ENCODE measurements at regions not wholly inside any gene's neighbourhood (a gene's known extent, or its start where the extent isn't known, plus 50 kb on each side); places are given as distances from the start of the nearest gene placed in this dataset.
"Not testable (repeated sequence)": the region's sequence is repeated elsewhere in the genome, so short reads cannot be mapped to it uniquely, and the experiment has no call there.

- Histone ChIP-seq H3K9me3 (ENCODE audit: control insufficient read depth in 2 of 2, low read length in 2 of 2) (no peaks in the 10 kb centered on the region), H3K4me3 (ENCODE audit: low read depth, low read length) (no peak overlapping the region), H3K27me3 (ENCODE audit: control insufficient read depth, insufficient read depth, low read length) (no peaks in the 10 kb centered on the region), H3K4me1 (ENCODE audit: control insufficient read depth, insufficient read depth, low read length, poor library complexity, severe bottlenecking) (no peaks in the 10 kb centered on the region), H3K36me3 (ENCODE audit: control insufficient read depth, insufficient read depth, low read length) (no peaks in the 10 kb centered on the region), H3K27ac (ENCODE audit: insufficient read depth, low read length, poor library complexity, severe bottlenecking) (no peak overlapping the region)
- Mint-ChIP-seq H3K4me1 (no peaks in the 10 kb centered on the region), H3K4me3 (no peak overlapping the region), H3K27me3 (no peaks in the 10 kb centered on the region), H3K27ac (no peak overlapping the region), H3K36me3 (no peaks in the 10 kb centered on the region), H3K9me3 (peaks cover 0 to 3% (median 0%) of the 10 kb centered on the region in 7 donors)
- ATAC-seq (ENCODE audit: low read depth in 2 of 2) (no peak), DNase-seq (no peak)
Observed at GRCh38 chr5:124963236-124963919, 216.9 kb upstream of the ZNF608 start.

GRCh38 chr5:124966741-124967140 lies 220.3 kb upstream of the ZNF608 start:
- not testable (repeated sequence) for ATAC-seq (ENCODE audit: low read depth in 2 of 2); H3K9me3 ChIP-seq (ENCODE audit: control insufficient read depth in 2 of 2, low read length in 2 of 2)

GRCh38 chr5:124970381-124970780 lies 223.9 kb upstream of the ZNF608 start:
- H3K27ac Mint-ChIP-seq; H3K27ac ChIP-seq (ENCODE audit: insufficient read depth, low read length, poor library complexity, severe bottlenecking); DNase-seq; H3K27me3 Mint-ChIP-seq; H3K4me1 ChIP-seq (ENCODE audit: control insufficient read depth, insufficient read depth, low read length, poor library complexity, severe bottlenecking); H3K4me3 Mint-ChIP-seq; ATAC-seq (ENCODE audit: low read depth in 2 of 2); H3K9me3 ChIP-seq (ENCODE audit: control insufficient read depth in 2 of 2, low read length in 2 of 2); H3K4me3 ChIP-seq (ENCODE audit: low read depth, low read length); H3K4me1 Mint-ChIP-seq; H3K36me3 Mint-ChIP-seq; H3K36me3 ChIP-seq (ENCODE audit: control insufficient read depth, insufficient read depth, low read length); H3K27me3 ChIP-seq (ENCODE audit: control insufficient read depth, insufficient read depth, low read length): not testable (repeated sequence)
- peaks cover 0 to 12% (median 3%) of the 10 kb centered on the region in 7 donors for H3K9me3 Mint-ChIP-seq

More at GRCh38 chr5:124966741-124967140, 220.3 kb upstream of the ZNF608 start:
- not testable (repeated sequence) for DNase-seq; H3K4me1 Mint-ChIP-seq; H3K36me3 ChIP-seq (ENCODE audit: control insufficient read depth, insufficient read depth, low read length); H3K4me1 ChIP-seq (ENCODE audit: control insufficient read depth, insufficient read depth, low read length, poor library complexity, severe bottlenecking); H3K9me3 Mint-ChIP-seq; H3K27me3 Mint-ChIP-seq; H3K27ac ChIP-seq (ENCODE audit: insufficient read depth, low read length, poor library complexity, severe bottlenecking); H3K36me3 Mint-ChIP-seq; H3K27me3 ChIP-seq (ENCODE audit: control insufficient read depth, insufficient read depth, low read length); H3K27ac Mint-ChIP-seq; H3K4me3 ChIP-seq (ENCODE audit: low read depth, low read length); H3K4me3 Mint-ChIP-seq

GRCh38 chr5:124972703-124973102 lies 226.3 kb upstream of the ZNF608 start:
- Histone ChIP-seq H3K27ac (ENCODE audit: insufficient read depth, low read length, poor library complexity, severe bottlenecking) (no peak overlapping the region), H3K4me3 (ENCODE audit: low read depth, low read length) (no peak overlapping the region), H3K9me3 (ENCODE audit: control insufficient read depth in 2 of 2, low read length in 2 of 2) (no peaks in the 10 kb centered on the region), H3K27me3 (ENCODE audit: control insufficient read depth, insufficient read depth, low read length) (no peaks in the 10 kb centered on the region), H3K4me1 (ENCODE audit: control insufficient read depth, insufficient read depth, low read length, poor library complexity, severe bottlenecking) (no peaks in the 10 kb centered on the region), H3K36me3 (ENCODE audit: control insufficient read depth, insufficient read depth, low read length) (no peaks in the 10 kb centered on the region)
- Mint-ChIP-seq H3K4me1 (no peaks in the 10 kb centered on the region), H3K4me3 (no peak overlapping the region), H3K9me3 (peaks cover 0 to 16% (median 3%) of the 10 kb centered on the region in 7 donors), H3K36me3 (no peaks in the 10 kb centered on the region), H3K27ac (no peak overlapping the region), H3K27me3 (no peaks in the 10 kb centered on the region)
- DNase-seq (no peak), ATAC-seq (ENCODE audit: low read depth in 2 of 2) (no peak)

GRCh38 chr5:124973661-124974060 lies 227.2 kb upstream of the ZNF608 start:
- no peaks in the 10 kb centered on the region for H3K36me3 ChIP-seq (ENCODE audit: control insufficient read depth, insufficient read depth, low read length)
- H3K27ac ChIP-seq (ENCODE audit: insufficient read depth, low read length, poor library complexity, severe bottlenecking): no peak overlapping the region
- no peak for ATAC-seq (ENCODE audit: low read depth in 2 of 2)
- no peak overlapping the region for H3K4me3 Mint-ChIP-seq
- no peaks in the 10 kb centered on the region for H3K27me3 Mint-ChIP-seq
- no peaks in the 10 kb centered on the region for H3K4me1 ChIP-seq (ENCODE audit: control insufficient read depth, insufficient read depth, low read length, poor library complexity, severe bottlenecking)
- peaks cover 0 to 16% (median 3%) of the 10 kb centered on the region in 7 donors for H3K9me3 Mint-ChIP-seq
- no peak overlapping the region for H3K4me3 ChIP-seq (ENCODE audit: low read depth, low read length)
- no peaks in the 10 kb centered on the region for H3K27me3 ChIP-seq (ENCODE audit: control insufficient read depth, insufficient read depth, low read length)
- H3K36me3 Mint-ChIP-seq: no peaks in the 10 kb centered on the region
- no peaks in the 10 kb centered on the region for H3K4me1 Mint-ChIP-seq
- H3K9me3 ChIP-seq (ENCODE audit: control insufficient read depth in 2 of 2, low read length in 2 of 2): no peaks in the 10 kb centered on the region
- DNase-seq: no peak
- H3K27ac Mint-ChIP-seq: no peak overlapping the region

GRCh38 chr5:124976086-124976485 lies 229.6 kb upstream of the ZNF608 start:
- Histone ChIP-seq H3K27ac (ENCODE audit: insufficient read depth, low read length, poor library complexity, severe bottlenecking) (no peak overlapping the region), H3K4me1 (ENCODE audit: control insufficient read depth, insufficient read depth, low read length, poor library complexity, severe bottlenecking) (no peaks in the 10 kb centered on the region), H3K9me3 (ENCODE audit: control insufficient read depth in 2 of 2, low read length in 2 of 2) (no peaks in the 10 kb centered on the region), H3K4me3 (ENCODE audit: low read depth, low read length) (no peak overlapping the region), H3K27me3 (ENCODE audit: control insufficient read depth, insufficient read depth, low read length) (no peaks in the 10 kb centered on the region), H3K36me3 (ENCODE audit: control insufficient read depth, insufficient read depth, low read length) (no peaks in the 10 kb centered on the region)
- Mint-ChIP-seq H3K36me3 (no peaks in the 10 kb centered on the region), H3K4me3 (no peak overlapping the region), H3K9me3 (peaks cover 0 to 16% (median 2%) of the 10 kb centered on the region in 7 donors), H3K27ac (no peak overlapping the region), H3K4me1 (no peaks in the 10 kb centered on the region), H3K27me3 (no peaks in the 10 kb centered on the region)
- ATAC-seq (ENCODE audit: low read depth in 2 of 2) (no peak), DNase-seq (no peak)

- Histone ChIP-seq H3K36me3 (ENCODE audit: control insufficient read depth, insufficient read depth, low read length) (no peaks in the 10 kb centered on the region), H3K27ac (ENCODE audit: insufficient read depth, low read length, poor library complexity, severe bottlenecking) (no peak overlapping the region), H3K4me1 (ENCODE audit: control insufficient read depth, insufficient read depth, low read length, poor library complexity, severe bottlenecking) (no peaks in the 10 kb centered on the region), H3K27me3 (ENCODE audit: control insufficient read depth, insufficient read depth, low read length) (no peaks in the 10 kb centered on the region), H3K4me3 (ENCODE audit: low read depth, low read length) (no peak overlapping the region), H3K9me3 (ENCODE audit: control insufficient read depth in 2 of 2, low read length in 2 of 2) (no peaks in the 10 kb centered on the region)
- Mint-ChIP-seq H3K4me3 (no peak overlapping the region), H3K27ac (no peak overlapping the region), H3K9me3 (peaks cover 0 to 17% (median 3%) of the 10 kb centered on the region in 7 donors), H3K4me1 (no peaks in the 10 kb centered on the region), H3K27me3 (no peaks in the 10 kb centered on the region), H3K36me3 (no peaks in the 10 kb centered on the region)
- ATAC-seq (ENCODE audit: low read depth in 2 of 2): no peak
- DNase-seq: no peak
Observed at GRCh38 chr5:124979251-124979650, 232.8 kb upstream of the ZNF608 start.

- DNase-seq (no peak), ATAC-seq (ENCODE audit: low read depth in 2 of 2) (no peak)
- Histone ChIP-seq H3K4me3 (ENCODE audit: low read depth, low read length) (no peak overlapping the region), H3K27ac (ENCODE audit: insufficient read depth, low read length, poor library complexity, severe bottlenecking) (no peak overlapping the region), H3K9me3 (ENCODE audit: control insufficient read depth in 2 of 2, low read length in 2 of 2) (no peaks in the 10 kb centered on the region), H3K36me3 (ENCODE audit: control insufficient read depth, insufficient read depth, low read length) (no peaks in the 10 kb centered on the region), H3K27me3 (ENCODE audit: control insufficient read depth, insufficient read depth, low read length) (no peaks in the 10 kb centered on the region), H3K4me1 (ENCODE audit: control insufficient read depth, insufficient read depth, low read length, poor library complexity, severe bottlenecking) (no peaks in the 10 kb centered on the region)
- peaks cover 0 to 14% (median 7%) of the 10 kb centered on the region in 7 donors for H3K9me3 Mint-ChIP-seq
- H3K4me3 Mint-ChIP-seq: no peak overlapping the region
- H3K4me1 Mint-ChIP-seq: no peaks in the 10 kb centered on the region
- H3K27ac Mint-ChIP-seq: no peak overlapping the region
- no peaks in the 10 kb centered on the region for H3K36me3 Mint-ChIP-seq
- H3K27me3 Mint-ChIP-seq: no peaks in the 10 kb centered on the region
Observed at GRCh38 chr5:124980163-124980941, 233.9 kb upstream of the ZNF608 start.
